Hepatocyte (in vitro differentiated cells): ENCODE measurements at regions not wholly inside any gene's neighbourhood (a gene's known extent, or its start where the extent isn't known, plus 50 kb on each side); places are given as distances from the start of the nearest gene placed in this dataset.
"Not testable (repeated sequence)": the region's sequence is repeated elsewhere in the genome, so short reads cannot be mapped to it uniquely, and the experiment has no call there.

Experiments used
- DNase-seq: peaks from one replicate; pipeline ENCODE4 v3.0.0-alpha.2; 2016; ENCODE audit warnings: low spot score
- H2AFZ ChIP-seq: fragments of 200-600 bp; sonication (generic); 2 replicates; pipeline ENCODE4 v1.6.0; 2016; ENCODE audit warnings: antibody characterized with exemption, mild to moderate bottlenecking
- H3K27ac ChIP-seq: fragments of 200-600 bp; sonication (generic); 2 replicates; pipeline ENCODE4 v1.5.1; 2016; ENCODE audit warnings: mild to moderate bottlenecking
- H3K27me3 ChIP-seq: fragments of 200-600 bp; sonication (generic); 2 replicates; pipeline ENCODE4 v1.6.1; 2016
- H3K36me3 ChIP-seq: fragments of 200-600 bp; sonication (generic); replicated peaks from 2 replicates; pipeline ENCODE4 v1.5.1; 2016; ENCODE audit warnings: low read depth; ENCODE audit not compliant: insufficient read depth
- H3K4me1 ChIP-seq: fragments of 200-600 bp; sonication (generic); 2 replicates; pipeline ENCODE4 v1.5.1; 2016; ENCODE audit warnings: mild to moderate bottlenecking, moderate library complexity; ENCODE audit not compliant: insufficient read depth
- H3K4me2 ChIP-seq: fragments of 200-600 bp; sonication (generic); 2 replicates; pipeline ENCODE4 v1.6.0; 2016
- H3K4me3 ChIP-seq: fragments of 200-600 bp; sonication (generic); 2 replicates; pipeline ENCODE4 v1.5.1; 2016; ENCODE audit warnings: mild to moderate bottlenecking
- H3K79me2 ChIP-seq: fragments of 200-600 bp; sonication (generic); 2 replicates; pipeline ENCODE4 v1.6.0; 2017; ENCODE audit warnings: mild to moderate bottlenecking
- H3K9me2 ChIP-seq: fragments of 200-600 bp; sonication (generic); replicated peaks from 2 replicates; pipeline ENCODE4 v1.6.0; 2017; ENCODE audit warnings: mild to moderate bottlenecking; ENCODE audit not compliant: insufficient read depth
- H3K9me3 ChIP-seq: fragments of 200-600 bp; sonication (generic); 2 replicates; pipeline ENCODE4 v1.5.1; 2016; ENCODE audit warnings: low read depth, mild to moderate bottlenecking
- H4K20me1 ChIP-seq: fragments of 200-600 bp; sonication (generic); 2 replicates; pipeline ENCODE4 v1.6.0; 2016; ENCODE audit warnings: mild to moderate bottlenecking; ENCODE audit not compliant: insufficient read depth, poor library complexity, severe bottlenecking
- CTCF ChIP-seq: fragments of 200-600 bp; sonication (generic); IDR thresholded peaks from 2 replicates; pipeline ENCODE4 v1.5.1; 2016; ENCODE audit warnings: antibody characterized with exemption, mild to moderate bottlenecking; ENCODE audit not compliant: poor library complexity
- EZH2 ChIP-seq: fragments of 200-600 bp; sonication (generic); IDR thresholded peaks from 2 replicates; pipeline ENCODE4 v1.6.1; 2016; ENCODE audit warnings: antibody characterized with exemption, mild to moderate bottlenecking, borderline replicate concordance
- EZH2phosphoT487 ChIP-seq: fragments of 200-600 bp; sonication (generic); IDR thresholded peaks from one replicate; pipeline ENCODE4 v1.6.1; 2018; ENCODE audit warnings: antibody characterized with exemption, mild to moderate bottlenecking, low read depth, moderate library complexity; ENCODE audit not compliant: unreplicated experiment, severe bottlenecking
- WGBS: methylation state at CpG from one replicate; pipeline ENCODE4 v1.1.6; 2016; ENCODE audit warnings: low lambda C conversion rate; ENCODE audit errors: missing lambda C conversion rate; 5-methylcytosine and 5-hydroxymethylcytosine counted together

GRCh38 chr6:3672339-3672738 lies 79.2 kb downstream of the PXDC1 start:
- H3K36me3 ChIP-seq, H3K27ac ChIP-seq, DNase-seq, H3K27me3 ChIP-seq, H2AFZ ChIP-seq, H3K4me1 ChIP-seq, H3K9me2 ChIP-seq, H3K9me3 ChIP-seq, H3K79me2 ChIP-seq, H4K20me1 ChIP-seq, H3K4me2 ChIP-seq, H3K4me3 ChIP-seq: not testable (repeated sequence)
- 88% methylated on average over 4 of the region's 4 CpGs for WGBS

GRCh38 chr6:3671382-3671781 lies 80.1 kb downstream of the PXDC1 start:
- H3K9me3 ChIP-seq = no peaks in the 10 kb centered on the region
- H2AFZ ChIP-seq = no peak overlapping the region
- no peak overlapping the region for H3K27ac ChIP-seq
- TF ChIP-seq EZH2phosphoT487 (no peak), EZH2 (no peak), CTCF (no peak)
- no peak overlapping the region for H3K4me3 ChIP-seq
- no peaks in the 10 kb centered on the region for H3K36me3 ChIP-seq
- H3K27me3 ChIP-seq = no peaks in the 10 kb centered on the region
- H3K79me2 ChIP-seq = no peaks in the 10 kb centered on the region
- H3K9me2 ChIP-seq = no peaks in the 10 kb centered on the region
- no peaks in the 10 kb centered on the region for H4K20me1 ChIP-seq
- WGBS = 88% methylated on average over 1 of the region's 1 CpG
- no peak overlapping the region for H3K4me2 ChIP-seq
- no peaks in the 10 kb centered on the region for H3K4me1 ChIP-seq
- DNase-seq = no peak

GRCh38 chr6:3670356-3670755 lies 81.2 kb downstream of the PXDC1 start:
- no peaks in the 10 kb centered on the region for H3K9me2 ChIP-seq
- H3K4me2 ChIP-seq = no peak overlapping the region
- H4K20me1 ChIP-seq = no peaks in the 10 kb centered on the region
- DNase-seq = no peak
- no peak overlapping the region for H3K27ac ChIP-seq
- 94% methylated on average over 1 of the region's 1 CpG for WGBS
- H3K79me2 ChIP-seq = no peaks in the 10 kb centered on the region
- peaks cover 8% of the 10 kb centered on the region for H3K4me1 ChIP-seq
- no peak overlapping the region for H2AFZ ChIP-seq
- TF ChIP-seq EZH2 = no peak
- TF ChIP-seq EZH2phosphoT487 = no peak
- no peak for TF ChIP-seq CTCF
- no peaks in the 10 kb centered on the region for H3K9me3 ChIP-seq
- H3K27me3 ChIP-seq = no peaks in the 10 kb centered on the region
- no peak overlapping the region for H3K4me3 ChIP-seq
- H3K36me3 ChIP-seq = no peaks in the 10 kb centered on the region

GRCh38 chr6:3669916-3670315 lies 81.6 kb downstream of the PXDC1 start:
- Histone ChIP-seq H2AFZ (no peak overlapping the region), H3K36me3 (no peaks in the 10 kb centered on the region), H3K79me2 (no peaks in the 10 kb centered on the region), H3K4me2 (no peak overlapping the region), H3K27ac (no peak overlapping the region), H3K27me3 (no peaks in the 10 kb centered on the region), H4K20me1 (no peaks in the 10 kb centered on the region), H3K4me3 (no peak overlapping the region), H3K9me2 (no peaks in the 10 kb centered on the region), H3K9me3 (no peaks in the 10 kb centered on the region), H3K4me1 (peaks cover 12% of the 10 kb centered on the region)
- DNase-seq = no peak
- TF ChIP-seq EZH2 (no peak), EZH2phosphoT487 (no peak), CTCF (no peak)
- WGBS = 51% methylated on average over 5 of the region's 5 CpGs
